NOMO-1 treated with dmso at 0.1 percent for 144 hours (cell line): ENCODE measurements at regions not wholly inside any gene's neighbourhood (a gene's known extent, or its start where the extent isn't known, plus 50 kb on each side); places are given as distances from the start of the nearest gene placed in this dataset.

ENCODE experiments used
- DNase-seq: peaks from one replicate; lab custom pipeline; 2025; ENCODE audit not compliant: unreplicated experiment; lab: John Stamatoyannopoulos, UW

DNA sequence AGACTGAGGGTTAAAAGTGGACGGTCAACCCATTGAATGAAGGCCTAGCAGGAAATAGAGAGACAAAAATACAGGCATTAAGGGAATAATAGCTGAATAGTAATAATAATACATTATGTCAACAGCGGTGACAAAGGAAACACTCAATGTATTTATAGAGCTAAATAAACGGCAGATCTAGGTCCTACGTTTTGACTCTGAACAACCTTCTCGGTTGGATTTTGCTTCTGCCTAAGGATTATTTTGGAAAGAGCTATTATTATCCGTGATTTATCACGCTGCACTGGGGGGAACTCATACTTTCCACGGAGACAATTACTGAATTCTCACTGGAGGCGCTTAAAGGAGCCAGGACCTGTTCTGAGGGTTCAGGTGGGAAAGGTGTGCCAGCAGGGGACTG is 118.2 kb upstream of the KIRREL3 start:
- no peak for DNase-seq

DNA sequence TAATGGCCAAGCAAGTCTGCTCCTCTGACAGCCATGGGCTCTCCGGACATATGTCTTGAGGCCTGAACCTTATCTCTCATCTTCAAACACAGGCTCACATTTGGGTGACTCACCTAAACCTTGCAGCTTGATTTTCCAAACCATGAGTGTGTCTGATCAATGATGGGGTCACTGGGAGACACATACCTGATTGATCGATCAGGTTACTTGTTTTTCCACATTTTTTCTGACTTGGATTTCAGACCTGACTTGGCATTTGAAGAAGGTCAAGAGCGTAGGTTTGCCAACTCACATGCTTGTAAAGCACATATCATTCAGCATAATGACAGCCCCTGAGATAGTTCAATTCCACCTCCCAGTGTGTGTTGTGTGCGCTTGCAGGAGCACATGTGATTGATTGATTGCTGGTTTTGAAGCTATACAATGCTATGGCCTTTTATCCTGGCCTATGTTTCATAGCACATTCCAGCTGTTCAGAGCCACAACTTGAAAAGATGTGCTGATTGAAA is 116.7 kb upstream of the KIRREL3 start:
- DNase-seq = no peak

DNA sequence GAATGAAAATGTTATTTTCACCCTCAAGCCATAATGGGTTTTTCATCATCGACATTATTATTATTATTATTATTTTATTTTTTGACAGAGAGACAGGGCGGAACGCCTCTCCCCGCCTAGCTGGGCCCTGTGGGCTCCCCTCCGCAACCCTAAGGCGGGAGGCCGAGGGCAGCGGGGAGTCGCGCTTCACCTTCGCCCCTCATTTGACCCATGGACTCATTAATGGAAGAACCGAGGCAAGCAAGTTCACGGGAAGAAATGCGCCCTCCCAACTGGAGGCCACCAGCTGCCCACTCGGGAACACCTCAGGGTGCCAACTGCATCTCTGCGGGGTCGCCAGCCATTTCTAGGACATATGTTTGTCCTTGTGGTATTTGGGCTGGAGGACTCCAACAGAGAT is 115.3 kb upstream of the KIRREL3 start:
- DNase-seq = no peak

DNA sequence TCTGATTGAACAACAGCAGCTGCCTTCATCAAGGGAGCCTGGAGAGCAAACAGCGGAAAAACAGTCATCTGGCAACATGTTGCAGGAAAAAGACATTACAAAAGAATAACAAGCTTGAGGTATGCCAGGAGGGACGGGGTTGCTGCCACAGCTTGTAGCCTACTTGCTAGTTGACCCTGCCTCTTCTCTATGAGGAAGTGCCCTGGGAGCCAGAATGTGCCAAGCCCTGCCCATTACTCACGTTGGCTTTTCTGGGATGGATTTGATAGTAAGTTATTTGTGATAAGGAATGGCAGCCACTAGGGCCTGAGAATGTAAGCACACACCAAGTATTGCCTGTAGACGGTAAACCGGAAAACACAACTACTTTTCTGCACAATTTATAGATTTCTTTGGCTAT is 113.5 kb upstream of the KIRREL3 start:
- no peak for DNase-seq

DNA sequence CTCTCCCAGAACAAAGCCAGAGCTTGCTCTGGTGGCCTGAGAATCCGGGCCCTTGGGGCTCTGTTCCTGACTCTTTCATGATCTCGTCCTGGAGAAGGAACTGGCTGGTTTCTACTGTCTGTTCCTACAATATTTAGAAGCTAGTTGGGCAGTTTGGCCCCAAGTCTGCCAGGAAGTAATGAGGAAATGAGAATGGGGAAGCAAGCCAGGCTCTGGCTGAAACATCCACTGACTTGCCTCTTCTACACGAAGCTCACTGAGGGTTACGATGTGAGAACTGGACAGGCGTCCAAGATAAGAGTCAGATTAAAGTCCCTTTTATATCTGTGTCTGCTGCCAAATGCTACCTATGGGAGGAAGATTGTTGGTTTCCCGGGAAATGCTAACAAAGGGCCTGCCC is 110.0 kb upstream of the KIRREL3 start:
- DNase-seq = no peak

DNA sequence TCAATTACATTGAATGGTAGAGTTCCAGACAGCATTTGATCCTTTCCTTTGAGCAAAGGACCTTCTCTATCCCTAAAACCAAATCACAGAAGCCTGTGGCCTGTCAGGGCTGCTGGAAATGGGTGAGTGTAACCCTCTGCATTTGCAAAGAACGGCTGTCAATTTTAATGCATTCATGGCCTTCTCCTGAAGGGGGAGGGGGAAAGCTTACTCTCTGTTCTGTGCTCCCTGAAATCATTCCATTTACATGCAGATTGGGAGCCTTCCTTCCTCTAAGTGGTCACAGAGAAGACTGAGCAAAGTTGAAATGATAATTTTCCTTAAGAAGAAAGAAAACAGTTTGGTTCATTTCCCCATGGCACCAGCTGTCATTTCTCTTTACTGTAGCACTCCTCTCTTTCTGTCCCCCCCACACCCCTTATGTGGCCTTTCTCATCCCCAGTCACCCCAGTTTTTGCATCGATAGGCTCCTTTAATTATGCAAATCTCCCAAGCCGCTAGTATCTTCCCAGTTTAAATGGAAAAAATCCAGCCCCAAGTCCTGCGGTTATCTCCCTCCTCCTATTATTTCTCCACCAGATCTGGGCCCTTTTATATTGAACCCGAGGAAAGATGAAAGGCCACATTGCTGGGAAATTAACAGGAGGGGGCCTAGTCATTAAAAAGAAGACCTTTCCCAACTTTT is 109.4 kb upstream of the KIRREL3 start:
- DNase-seq = no peak

DNA sequence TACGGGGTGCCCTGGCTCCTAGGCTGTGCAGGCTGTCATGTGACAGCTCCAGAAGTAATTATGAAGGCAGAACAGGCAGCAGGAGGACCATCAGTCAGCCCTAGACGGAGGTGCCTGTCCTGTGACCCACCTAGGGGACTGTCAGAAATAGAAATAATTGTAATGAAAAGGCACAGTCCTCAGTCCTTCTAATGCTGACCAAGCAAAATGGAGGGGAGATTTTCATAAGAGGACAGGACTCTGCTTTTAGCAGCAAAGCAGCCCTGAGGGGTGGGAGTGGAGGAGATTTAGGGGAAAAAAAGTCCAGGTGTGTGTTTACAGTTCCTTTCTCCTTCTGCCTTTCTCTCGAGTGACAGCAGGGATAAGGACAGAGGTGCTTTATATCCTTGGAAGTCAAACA is 108.3 kb upstream of the KIRREL3 start:
- DNase-seq = no peak

DNA sequence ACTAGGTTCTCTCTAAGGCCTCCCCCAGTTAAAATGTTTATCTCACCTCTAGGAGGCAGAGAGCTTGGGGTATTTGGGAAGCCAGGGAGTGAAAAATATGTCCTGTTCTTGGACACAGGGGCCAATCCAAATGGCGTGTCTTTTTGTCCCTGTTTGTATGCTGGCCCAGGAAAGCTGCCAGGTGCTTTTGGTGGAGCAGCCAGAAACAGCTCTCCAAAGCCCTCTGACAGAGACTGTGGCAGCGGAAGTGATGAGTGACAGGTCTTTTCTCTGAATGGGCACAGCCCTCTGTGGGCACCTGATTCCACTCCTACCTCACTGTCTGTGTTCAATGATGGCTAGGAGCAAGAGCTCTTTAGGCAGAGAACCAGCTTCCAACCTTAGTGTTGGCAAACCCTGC is 106.4 kb upstream of the KIRREL3 start:
- DNase-seq = no peak

DNA sequence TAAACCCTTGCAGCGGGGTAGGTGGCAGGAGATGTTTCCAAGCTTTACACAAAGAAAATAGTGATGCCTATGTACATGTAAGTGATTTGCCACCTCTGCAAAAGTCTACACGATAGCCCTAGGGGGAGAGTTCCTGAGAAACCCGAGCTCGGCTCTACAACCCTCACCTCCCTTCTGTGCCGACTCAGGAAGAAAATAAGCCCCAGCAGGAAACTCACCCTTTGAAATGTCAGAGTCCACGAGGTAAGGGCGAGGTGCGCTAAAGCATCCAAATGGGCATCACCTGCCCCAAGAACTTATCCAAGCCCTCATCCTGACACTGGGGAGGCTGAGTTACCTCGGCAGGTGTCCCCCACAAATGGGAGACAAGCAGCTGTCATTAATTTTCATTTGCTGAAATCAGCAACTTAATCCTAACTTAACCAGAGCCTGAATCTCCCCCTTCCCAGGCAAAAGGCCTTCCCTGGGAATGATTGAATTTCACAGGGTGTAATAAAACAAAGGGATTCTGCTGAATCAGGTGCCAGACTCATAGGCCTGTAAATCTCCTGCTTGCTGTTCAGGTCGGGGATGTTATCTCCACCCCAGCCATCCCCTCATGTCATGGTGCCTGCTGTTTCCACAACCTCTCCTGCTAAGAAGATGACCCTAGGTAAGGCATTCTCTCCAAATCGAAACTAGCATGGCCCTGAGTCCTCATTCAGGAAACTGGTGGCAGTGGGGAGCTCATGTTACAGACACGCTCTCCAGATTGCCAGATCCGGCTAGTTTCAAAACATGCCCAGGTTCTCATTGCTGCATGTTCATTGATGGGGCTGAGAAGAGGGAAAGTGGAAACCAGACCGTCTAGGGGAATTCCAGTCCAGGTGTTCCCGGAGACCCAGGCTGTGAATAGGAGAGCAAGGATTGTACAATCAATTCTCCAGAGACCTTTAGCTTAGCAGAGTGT is 105.3 kb upstream of the KIRREL3 start:
- DNase-seq = no peak

DNA sequence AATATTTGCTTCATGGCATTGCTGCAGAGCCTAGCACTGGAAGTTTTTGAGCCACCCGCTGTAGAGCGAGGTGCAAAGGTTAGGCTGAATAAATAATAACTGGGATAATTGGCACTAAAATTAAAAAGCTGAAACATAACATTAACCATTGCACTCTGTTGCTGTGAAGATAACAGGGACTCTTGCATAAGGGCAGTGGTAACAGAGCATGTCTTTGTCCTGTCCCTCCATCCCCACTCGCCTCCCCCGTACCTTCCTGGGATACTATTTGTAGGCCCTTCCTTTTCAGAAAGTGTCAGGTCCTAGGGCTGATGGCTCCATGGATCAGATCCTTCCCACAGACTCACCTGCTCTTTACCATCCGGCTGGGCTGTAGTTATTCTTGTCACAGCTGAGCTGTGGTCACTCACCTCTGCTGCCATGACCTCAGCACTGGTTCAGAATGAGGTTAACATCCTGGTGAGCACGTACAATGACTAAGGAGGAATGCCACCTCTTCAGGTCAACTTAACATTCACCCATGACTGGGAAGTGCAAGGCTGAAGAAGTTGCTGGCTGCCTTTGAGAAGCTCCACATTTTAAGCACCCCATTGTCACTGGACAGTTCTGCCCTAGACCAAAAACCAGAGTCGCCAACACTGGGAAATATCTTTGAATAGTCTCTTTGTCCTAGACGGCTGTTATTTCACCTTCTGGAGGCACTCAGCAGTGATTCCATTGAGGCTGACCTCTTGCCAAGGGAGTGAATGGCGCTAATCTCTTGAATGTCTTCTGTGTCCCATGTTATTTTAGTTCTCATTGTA is 103.2 kb upstream of the KIRREL3 start:
- DNase-seq = no peak

DNA sequence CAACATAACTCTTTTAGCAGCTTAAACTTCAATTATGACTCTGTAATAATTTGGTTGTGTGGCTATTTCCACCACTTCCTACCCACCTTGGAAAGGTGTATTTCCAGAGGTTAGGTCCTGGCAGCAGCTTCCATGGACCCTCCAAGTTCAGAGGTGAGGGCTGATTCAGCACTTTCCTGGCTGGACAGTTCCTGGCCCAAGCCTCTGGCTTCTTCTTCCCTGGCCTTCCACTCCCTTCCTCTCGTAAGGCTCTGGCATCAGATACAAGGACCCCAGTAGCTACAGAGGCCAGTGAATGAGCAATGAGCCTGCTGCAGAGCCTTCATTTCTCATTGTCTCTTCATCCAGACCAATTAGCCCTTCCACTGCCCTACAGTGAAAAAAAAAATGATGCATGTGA is 98.1 kb upstream of the KIRREL3 start:
- DNase-seq = no peak

DNA sequence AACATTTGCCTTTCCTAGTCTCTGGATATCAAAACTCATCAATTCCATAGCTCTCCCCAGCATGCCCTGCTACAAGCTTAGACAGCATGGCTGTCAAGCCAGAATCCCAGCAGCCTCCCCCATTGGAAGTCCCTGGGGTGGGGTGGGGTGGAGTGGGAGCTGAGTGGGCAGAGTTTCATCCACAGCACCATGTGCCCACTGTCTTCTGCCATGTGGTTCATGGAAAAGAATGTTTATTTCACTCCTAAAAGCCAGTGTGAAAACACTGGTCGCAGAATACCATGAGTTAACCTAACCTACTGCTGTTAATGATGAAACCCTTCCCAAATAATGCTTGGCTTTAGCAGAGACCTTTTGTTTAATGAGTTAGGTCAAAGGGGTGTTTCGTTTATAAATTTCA is 80.2 kb upstream of the KIRREL3 start:
- no peak for DNase-seq

DNA sequence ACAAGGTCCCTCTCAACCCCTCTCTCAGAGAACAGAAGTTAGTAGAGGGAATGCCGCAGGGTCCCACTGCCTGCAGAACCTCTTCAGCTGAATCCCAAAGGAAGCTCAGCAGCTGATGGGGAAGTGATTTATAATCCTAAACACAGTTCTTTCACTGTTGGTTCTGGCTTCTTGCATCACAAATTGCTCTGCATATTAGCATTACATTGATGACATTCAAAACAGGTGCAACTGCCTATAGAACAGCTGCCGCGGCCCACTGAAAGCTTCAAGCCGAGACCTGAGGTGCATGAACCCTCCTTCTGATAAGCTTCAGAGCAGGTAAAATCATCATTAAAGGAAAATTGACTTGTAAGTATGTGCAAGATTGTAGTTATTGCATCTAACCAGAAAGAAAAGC is 75.2 kb upstream of the KIRREL3 start:
- DNase-seq = no peak

DNA sequence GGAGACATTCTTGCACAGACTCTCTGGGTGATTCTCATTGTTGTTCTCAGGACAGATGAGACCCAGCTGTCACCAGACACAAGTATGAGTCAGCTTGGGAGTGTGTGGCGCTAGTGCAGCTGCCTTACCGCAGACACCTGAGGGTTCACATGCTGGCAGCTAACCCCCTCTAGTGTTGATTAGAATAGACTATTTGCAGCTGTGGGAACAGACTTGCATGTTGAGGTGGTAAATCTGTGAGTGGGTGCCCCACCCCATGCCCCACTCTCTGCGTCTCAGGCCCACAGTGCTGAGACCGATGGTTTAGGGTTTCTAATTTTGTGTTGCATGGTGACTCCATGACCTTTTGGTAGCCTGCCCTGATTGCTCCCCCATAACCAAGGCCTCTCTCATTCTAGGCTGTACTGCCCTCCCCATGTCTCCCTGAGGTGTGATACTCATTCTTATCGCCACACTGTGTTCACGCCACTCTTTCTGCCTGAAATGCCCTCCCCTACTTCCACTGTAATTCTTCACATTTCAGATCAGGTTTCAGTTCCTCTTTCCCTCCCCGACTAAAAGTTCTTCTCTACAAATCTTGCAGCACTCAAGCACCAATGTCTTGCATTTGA is 73.7 kb upstream of the KIRREL3 start:
- DNase-seq = no peak

DNA sequence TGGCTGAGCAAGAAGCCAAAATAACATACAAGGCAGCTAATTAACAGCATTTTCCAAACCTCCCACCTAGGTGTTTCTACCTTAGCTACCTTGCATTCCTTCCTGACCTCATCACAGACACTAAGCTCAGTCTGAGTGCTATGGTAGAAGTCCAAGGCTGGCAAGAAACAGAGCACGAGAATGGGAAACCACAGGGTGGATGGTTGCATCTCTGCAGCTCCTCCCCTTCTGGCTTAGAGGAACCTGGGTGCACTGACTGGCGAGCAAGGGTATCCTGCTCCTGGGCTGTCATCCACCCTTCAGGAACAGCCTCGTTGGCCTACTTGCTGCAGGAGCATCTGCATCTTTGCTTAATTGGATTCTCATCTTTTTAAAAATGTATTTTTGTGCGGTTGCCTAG is 73.1 kb upstream of the KIRREL3 start:
- no peak for DNase-seq

DNA sequence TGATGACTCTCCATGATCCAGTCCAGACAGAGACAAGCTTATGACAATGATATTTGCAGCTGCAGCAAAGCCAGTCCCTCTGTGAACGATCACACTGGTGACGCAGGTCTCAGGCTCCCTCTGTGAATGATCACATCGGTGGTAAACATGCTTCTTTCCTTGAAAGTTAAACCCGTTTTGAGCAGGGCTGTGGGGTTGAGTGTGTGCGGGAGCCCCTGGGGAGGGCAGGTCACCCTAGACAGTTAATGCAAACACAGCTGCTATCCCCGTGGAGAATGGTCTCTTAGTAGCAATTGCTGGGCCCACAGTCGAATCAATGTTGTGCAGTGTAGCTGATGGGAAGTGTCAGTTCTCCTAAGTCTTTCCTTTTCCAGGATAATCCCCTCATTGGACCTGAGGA is 71.0 kb upstream of the KIRREL3 start:
- DNase-seq = no peak

DNA sequence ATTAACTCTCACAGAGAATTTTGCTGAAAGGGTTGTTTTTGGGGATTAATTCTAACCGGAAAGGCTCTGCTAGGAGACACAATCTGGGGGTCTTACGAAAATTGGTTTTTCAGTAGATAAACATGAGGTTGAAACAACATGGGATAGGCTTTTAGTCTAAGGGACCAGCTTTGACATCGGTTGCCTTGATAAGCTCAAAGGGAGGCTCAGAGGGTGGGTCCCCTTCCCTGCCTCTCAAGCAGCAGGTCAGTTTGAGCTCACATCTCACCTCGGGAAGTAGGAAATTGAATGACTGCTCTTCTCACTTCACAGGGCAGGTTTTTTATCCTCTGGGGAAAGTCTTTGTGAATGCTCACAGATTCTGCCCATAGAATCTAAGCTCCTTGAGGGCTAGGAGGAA is 70.2 kb upstream of the KIRREL3 start:
- DNase-seq = no peak

DNA sequence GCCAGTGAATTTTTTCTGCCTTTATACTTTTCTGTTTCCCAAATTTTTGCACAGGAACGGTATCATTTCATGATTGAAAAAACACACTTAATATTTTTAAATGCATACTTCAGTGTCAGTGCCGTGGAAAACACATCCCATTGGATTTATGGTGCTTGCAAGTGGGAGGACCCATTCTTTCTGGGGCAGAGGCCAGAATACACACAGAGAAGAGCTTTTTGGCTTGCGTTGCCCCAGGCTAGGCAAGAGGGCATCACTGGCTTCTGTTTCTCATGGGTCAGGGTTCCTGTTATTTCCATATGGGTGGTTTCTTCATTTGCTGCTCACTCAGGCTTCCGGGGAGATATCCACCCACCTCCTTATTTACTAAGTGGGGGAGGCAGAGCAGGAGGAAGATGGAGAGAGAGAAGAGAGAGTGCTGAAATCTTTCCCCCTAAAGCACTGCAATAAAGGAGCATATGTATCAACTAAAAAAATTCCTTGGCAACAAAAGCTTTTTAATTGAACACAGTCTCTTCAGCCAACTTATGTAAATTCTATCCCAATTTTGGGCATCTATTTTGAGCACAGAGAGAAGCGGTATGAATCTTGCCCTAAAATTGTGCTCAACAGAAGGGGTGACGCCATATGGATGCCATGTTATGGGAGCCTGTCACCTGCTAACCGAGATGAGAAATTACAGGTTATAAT is 66.0 kb upstream of the KIRREL3 start:
- no peak for DNase-seq

DNA sequence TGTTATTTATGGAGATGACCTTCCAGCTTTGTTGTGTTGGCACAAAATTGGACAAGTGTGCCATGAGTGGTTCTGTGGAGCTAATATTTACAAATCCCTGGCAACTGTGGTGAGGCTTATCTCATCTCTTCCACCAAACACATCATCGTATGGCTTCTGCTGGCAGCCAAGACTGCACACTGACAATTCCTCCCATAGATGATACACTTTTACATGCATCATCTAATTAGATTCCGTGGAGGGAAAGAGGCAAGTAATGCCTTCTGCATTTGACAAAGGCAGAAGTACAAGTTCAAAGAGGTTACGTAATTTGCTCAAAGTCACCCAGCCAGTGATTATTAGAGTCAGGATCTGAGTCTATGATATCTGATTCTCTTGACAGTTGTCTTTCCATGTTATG is 62.7 kb upstream of the KIRREL3 start:
- no peak for DNase-seq

DNA sequence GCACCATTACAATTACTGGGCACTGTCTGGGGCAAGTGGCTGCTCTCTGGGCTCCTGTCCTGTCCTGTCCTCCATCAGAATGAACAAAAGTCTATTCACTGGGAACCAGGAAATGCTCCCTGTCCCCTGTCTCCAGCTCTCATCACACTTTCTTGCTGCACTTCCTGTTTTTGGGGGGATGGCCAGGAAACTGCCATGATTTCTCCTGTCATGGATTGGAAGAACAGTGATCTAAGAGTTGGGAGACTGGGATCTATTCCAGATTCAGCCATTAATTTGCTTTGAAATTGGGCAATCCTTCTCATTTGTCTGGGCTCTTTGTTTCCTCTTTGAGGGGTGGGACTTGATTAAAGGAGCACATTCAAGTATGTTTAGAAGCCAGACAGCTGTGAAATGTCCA is 61.4 kb upstream of the KIRREL3 start:
- no peak for DNase-seq

DNA sequence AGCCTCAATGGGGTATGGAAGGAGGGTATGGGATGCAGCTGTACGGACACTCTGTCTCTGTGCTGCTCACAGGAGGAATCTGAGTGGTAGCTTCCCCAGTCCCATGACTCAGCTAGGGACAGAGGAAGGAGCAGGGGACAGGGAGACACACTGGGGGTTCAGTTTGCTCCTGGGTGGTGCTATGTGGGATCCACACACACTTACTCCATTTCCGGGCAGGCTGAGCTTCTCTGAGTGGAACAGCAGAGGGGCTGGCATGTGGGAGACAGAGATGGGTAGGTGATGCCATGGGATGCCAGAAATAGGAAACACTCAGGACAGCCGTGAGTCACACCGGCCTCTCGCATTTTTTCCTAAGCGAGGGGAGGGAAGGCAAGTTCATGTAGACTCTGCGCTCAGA is 59.2 kb upstream of the KIRREL3 start:
- DNase-seq = no peak
